Lower lobe of right lung (tissue), 2 donors: ENCODE measurements at regions not wholly inside any gene's neighbourhood (a gene's known extent, or its start where the extent isn't known, plus 50 kb on each side); places are given as distances from the start of the nearest gene placed in this dataset.

ENCODE experiments used
- ATAC-seq, 2 donors: fragments of 200-7000 bp; cut with Tn5 transposase; one replicate each; pipeline ENCODE4 v1.9.1; 2020 to 2022; ENCODE audit warnings: mild to moderate bottlenecking in 2 of 2, moderate library complexity in 2 of 2
- DNase-seq: peaks from one replicate; pipeline ENCODE4 v3.0.0-alpha.2; 2020
- H3K27ac ChIP-seq: fragments of 200-600 bp; one replicate; pipeline ENCODE4 v1.8.0; 2022
- H3K27me3 ChIP-seq: fragments of 200-600 bp; one replicate; pipeline ENCODE4 v1.8.0; 2022; ENCODE audit warnings: low read depth
- H3K36me3 ChIP-seq: fragments of 200-600 bp; one replicate; pipeline ENCODE4 v1.8.0; 2022; ENCODE audit warnings: mild to moderate bottlenecking
- H3K4me1 ChIP-seq: fragments of 200-600 bp; one replicate; pipeline ENCODE4 v1.8.0; 2022
- H3K4me3 ChIP-seq: fragments of 200-600 bp; one replicate; pipeline ENCODE4 v1.8.0; 2022; ENCODE audit warnings: mild to moderate bottlenecking
- H3K9me3 ChIP-seq: fragments of 200-600 bp; one replicate; pipeline ENCODE4 v1.8.0; 2022
- intact Hi-C: fragments of 100-400 bp; cut with DNase I; formaldehyde crosslinking; loops from one replicate; pipeline ENCODE4 v1.11.0; 2022
- TF ChIP-seq, protein P1 (sequence below): fragments of 200-600 bp; IDR thresholded peaks from one replicate; pipeline ENCODE4 v1.8.0; 2022; ENCODE audit warnings: antibody characterized with exemption, mild to moderate bottlenecking
- donor health status: DM: no; HTN: yes; CAD: no; lungs with severe emphysema.

DNA sequence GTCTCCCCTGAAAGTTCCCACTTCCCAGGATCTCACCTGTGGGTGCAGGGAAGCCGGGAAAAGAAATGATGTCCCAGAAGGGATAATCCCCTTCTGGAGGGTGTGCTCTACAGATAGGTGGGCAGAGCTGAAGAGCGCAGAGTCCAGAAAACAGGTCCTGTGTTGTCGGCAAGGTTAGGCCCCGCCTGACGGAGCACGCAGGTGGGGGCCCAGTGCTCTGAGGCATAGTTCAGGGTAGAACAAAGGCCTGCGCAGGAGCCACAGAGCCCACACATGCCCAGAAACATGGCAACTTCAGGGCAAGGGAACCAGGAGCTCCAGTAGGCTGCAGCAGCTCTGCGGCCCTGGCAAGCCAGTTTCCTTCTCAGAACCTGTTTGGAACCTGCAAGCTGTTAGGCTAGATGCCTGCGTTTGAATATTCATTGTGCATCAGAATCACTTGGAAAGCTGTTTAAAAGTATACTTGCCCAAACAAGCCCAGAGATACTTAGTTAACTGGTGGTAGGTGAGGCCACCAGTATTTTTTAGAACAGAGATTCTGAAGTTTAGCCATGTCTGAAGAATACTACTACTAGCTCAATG lies 386.6 kb downstream of the BUD13 start:
- ATAC-seq = no peak
- no peak overlapping the region for H3K27ac ChIP-seq
- no peak for DNase-seq
- intact Hi-C loops = no loop called here
- H3K36me3 ChIP-seq = no peaks in the 10 kb centered on the region
- H3K4me1 ChIP-seq = no peaks in the 10 kb centered on the region
- H3K4me3 ChIP-seq = no peak overlapping the region
- TF ChIP-seq, protein P1, sequence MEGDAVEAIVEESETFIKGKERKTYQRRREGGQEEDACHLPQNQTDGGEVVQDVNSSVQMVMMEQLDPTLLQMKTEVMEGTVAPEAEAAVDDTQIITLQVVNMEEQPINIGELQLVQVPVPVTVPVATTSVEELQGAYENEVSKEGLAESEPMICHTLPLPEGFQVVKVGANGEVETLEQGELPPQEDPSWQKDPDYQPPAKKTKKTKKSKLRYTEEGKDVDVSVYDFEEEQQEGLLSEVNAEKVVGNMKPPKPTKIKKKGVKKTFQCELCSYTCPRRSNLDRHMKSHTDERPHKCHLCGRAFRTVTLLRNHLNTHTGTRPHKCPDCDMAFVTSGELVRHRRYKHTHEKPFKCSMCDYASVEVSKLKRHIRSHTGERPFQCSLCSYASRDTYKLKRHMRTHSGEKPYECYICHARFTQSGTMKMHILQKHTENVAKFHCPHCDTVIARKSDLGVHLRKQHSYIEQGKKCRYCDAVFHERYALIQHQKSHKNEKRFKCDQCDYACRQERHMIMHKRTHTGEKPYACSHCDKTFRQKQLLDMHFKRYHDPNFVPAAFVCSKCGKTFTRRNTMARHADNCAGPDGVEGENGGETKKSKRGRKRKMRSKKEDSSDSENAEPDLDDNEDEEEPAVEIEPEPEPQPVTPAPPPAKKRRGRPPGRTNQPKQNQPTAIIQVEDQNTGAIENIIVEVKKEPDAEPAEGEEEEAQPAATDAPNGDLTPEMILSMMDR = no peak
- no peaks in the 10 kb centered on the region for H3K27me3 ChIP-seq
- no peaks in the 10 kb centered on the region for H3K9me3 ChIP-seq

DNA sequence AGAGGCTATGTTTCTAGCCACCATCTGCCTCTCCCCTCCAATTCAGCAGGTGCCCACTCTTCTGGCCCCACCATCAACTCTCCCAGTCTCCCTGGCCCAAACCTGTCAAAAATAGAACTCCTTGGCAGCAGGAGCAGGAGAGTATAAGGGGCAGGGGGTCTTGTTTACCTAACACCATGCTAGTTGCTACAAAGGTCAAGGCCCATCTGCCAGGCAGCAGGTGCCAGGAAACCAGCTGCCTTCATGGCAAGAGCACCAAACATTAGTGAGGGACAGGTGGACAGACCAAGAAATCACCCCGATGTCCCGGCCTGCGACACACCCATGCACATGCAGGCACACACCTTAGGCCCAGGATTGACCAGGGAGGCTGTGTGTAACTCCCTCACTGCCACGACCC lies 387.9 kb downstream of the BUD13 start:
- H3K4me3 ChIP-seq = no peak overlapping the region
- H3K36me3 ChIP-seq = no peaks in the 10 kb centered on the region
- no peaks in the 10 kb centered on the region for H3K9me3 ChIP-seq
- intact Hi-C loops = no loop called here
- H3K4me1 ChIP-seq = no peaks in the 10 kb centered on the region
- TF ChIP-seq, protein P1 = no peak
- ATAC-seq (no peak), DNase-seq (no peak)
- no peak overlapping the region for H3K27ac ChIP-seq
- no peaks in the 10 kb centered on the region for H3K27me3 ChIP-seq

DNA sequence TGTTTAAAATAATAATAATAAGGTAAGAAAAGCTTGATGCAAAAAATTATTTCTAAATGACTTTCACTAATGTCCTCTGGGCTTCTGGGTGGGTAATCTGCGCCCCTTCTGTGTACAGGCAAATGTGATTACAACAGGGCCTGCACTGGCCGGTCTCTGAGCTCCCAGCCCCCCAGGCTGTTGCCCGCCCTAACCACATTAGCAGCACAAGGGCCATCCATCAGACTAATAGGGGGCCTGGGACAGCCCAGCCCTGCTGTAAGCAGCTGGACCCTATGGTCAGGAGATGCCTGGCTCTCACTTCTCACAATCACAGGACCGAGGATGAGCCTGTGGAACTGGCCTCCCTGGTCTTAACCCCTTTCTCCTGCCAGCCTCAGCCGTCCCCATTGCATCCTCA lies 388.4 kb downstream of the BUD13 start:
- no peaks in the 10 kb centered on the region for H3K36me3 ChIP-seq
- no peaks in the 10 kb centered on the region for H3K4me1 ChIP-seq
- no peak overlapping the region for H3K27ac ChIP-seq
- H3K9me3 ChIP-seq = no peaks in the 10 kb centered on the region
- no peak for DNase-seq
- no peak overlapping the region for H3K4me3 ChIP-seq
- ATAC-seq = no peak
- TF ChIP-seq, protein P1 = no peak
- no peaks in the 10 kb centered on the region for H3K27me3 ChIP-seq
- intact Hi-C loops = no loop called here

DNA sequence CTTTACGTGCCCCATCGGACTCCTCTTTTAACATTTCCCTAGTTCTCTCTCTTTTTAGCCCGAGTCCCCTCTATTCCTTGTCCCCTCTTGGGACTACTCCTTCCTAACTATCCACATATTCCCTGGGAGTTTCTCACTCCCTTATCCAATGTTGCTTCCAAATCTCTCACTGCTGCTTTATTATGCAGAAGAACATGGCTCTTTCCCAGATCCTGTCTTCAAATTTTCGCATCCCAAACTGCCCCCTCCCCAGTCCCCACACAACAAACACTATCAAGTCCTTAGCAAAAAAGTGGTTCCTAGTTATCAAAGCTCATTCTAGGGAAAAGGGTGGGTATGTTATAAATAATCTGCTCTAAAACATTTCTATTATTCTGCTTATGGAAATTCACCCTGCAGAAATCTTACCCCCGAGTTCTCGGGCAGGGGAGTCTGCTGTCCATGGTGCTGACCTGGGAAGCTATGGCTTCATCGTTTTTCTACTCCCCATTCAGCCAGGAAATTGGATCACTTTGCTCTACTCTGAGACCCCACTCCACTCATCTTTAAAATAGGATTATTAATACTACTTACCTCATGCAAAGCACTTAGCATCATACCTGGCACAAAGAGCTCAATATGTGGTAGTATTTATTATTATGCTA lies 393.5 kb downstream of the BUD13 start:
- DNase-seq (no peak), ATAC-seq (no peak)
- TF ChIP-seq, protein P1 = no peak
- intact Hi-C loops = no loop called here
- Histone ChIP-seq H3K27me3 (no peaks in the 10 kb centered on the region), H3K27ac (no peak overlapping the region), H3K4me3 (no peak overlapping the region), H3K36me3 (no peaks in the 10 kb centered on the region), H3K4me1 (no peaks in the 10 kb centered on the region), H3K9me3 (no peaks in the 10 kb centered on the region)

DNA sequence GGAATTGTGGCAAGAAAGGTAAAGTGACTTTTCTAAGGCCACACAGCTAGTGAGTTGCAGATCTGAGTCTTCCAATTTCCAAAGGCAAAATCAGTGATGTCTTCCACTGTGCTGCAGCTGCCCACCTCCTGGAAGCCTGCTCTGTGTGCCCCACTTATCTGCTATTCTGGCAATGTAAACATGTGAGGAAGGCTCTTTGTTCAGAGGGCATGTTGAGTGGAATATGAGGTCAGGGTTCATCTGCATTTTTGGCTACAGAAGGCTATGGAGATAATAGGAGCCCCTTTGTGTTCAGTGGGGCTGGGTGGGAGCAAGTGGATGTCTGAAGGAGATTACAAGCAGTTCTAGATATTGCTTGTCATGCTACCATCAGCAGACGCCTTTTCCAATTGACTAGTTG lies 396.2 kb downstream of the BUD13 start:
- ATAC-seq (no peak), DNase-seq (no peak)
- H3K36me3 ChIP-seq = no peaks in the 10 kb centered on the region
- no peak overlapping the region for H3K4me3 ChIP-seq
- H3K27ac ChIP-seq = no peak overlapping the region
- no peaks in the 10 kb centered on the region for H3K9me3 ChIP-seq
- TF ChIP-seq, protein P1 = no peak
- intact Hi-C loops = no loop called here
- no peaks in the 10 kb centered on the region for H3K4me1 ChIP-seq
- no peaks in the 10 kb centered on the region for H3K27me3 ChIP-seq
